Adrenal gland (tissue), 5 donors: ENCODE measurements at regions not wholly inside any gene's neighbourhood (a gene's known extent, or its start where the extent isn't known, plus 50 kb on each side); places are given as distances from the start of the nearest gene placed in this dataset.

Experiments
- POLR2A ChIP-seq, 2 donors: fragments of 450-650 bp; IDR thresholded peaks; one replicate each; pipeline ENCODE4 v1.6.1; 2017; ENCODE audit warnings: antibody characterized with exemption in 2 of 2, mild to moderate bottlenecking in 2 of 2, moderate library complexity in 1 of 2
- TF ChIP-seq, protein P1 (sequence below), 6 experiments: fragments of 450-650 bp in 4 of 6; fragments of 200-600 bp in 2 of 6; sonication (generic) in 1 of 6; IDR thresholded peaks; 1 replicate in 5 of 6; 2 replicates in 1 of 6; pipeline versions ENCODE4 v1.5.1 to v1.8.0; 2016 to 2021; ENCODE audit warnings: antibody characterized with exemption in 6 of 6, mild to moderate bottlenecking in 2 of 6, moderate library complexity in 1 of 6
- donor health status: DM: no; HTN: no; CAD: no.

DNA sequence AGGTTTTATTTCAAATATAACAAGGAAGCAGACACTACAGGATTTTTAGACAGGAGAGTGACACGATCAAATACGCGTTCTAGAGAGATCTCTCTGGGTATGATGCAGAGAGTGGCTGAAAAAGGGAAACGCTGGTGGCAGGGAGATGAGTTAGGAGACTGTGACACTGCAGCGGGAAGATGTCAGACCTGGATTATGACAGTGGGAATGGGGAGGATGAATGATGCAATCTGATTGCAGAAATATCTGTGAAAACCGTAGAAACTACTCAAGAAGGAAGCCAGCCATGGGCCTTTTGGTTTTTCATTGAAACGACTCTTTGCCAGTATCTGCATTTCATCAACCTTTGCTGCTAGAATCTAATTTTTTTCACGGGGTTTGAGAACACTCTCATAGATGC, 157.9 kb downstream of the FAM43A start:
- TF ChIP-seq, protein P1, sequence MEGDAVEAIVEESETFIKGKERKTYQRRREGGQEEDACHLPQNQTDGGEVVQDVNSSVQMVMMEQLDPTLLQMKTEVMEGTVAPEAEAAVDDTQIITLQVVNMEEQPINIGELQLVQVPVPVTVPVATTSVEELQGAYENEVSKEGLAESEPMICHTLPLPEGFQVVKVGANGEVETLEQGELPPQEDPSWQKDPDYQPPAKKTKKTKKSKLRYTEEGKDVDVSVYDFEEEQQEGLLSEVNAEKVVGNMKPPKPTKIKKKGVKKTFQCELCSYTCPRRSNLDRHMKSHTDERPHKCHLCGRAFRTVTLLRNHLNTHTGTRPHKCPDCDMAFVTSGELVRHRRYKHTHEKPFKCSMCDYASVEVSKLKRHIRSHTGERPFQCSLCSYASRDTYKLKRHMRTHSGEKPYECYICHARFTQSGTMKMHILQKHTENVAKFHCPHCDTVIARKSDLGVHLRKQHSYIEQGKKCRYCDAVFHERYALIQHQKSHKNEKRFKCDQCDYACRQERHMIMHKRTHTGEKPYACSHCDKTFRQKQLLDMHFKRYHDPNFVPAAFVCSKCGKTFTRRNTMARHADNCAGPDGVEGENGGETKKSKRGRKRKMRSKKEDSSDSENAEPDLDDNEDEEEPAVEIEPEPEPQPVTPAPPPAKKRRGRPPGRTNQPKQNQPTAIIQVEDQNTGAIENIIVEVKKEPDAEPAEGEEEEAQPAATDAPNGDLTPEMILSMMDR (IDR thresholded peaks at IDR 0.05), result no peak
- TF ChIP-seq POLR2A (IDR thresholded peaks at IDR 0.05), result no peak
